Mesenchymal stem cell (in vitro differentiated cells and primary cell): ENCODE measurements at regions not wholly inside any gene's neighbourhood (a gene's known extent, or its start where the extent isn't known, plus 50 kb on each side); places are given as distances from the start of the nearest gene placed in this dataset.

Source experiments
- DNase-seq: peaks from one replicate; pipeline ENCODE4 v3.0.0-alpha.2; 2013
- H2AFZ ChIP-seq: one replicate; pipeline ENCODE4 v1.6.1; 2013; ENCODE audit warnings: low read depth, mild to moderate bottlenecking, control low read depth, inconsistent platforms, low read length, moderate library complexity
- H2AK5ac ChIP-seq: 2 replicates; pipeline ENCODE4 v1.6.1; 2013; ENCODE audit warnings: low read length, moderate library complexity, mild to moderate bottlenecking, inconsistent platforms; ENCODE audit not compliant: severe bottlenecking
- H2BK120ac ChIP-seq: one replicate; pipeline ENCODE4 v1.6.1; 2013; ENCODE audit warnings: low read depth, mild to moderate bottlenecking, inconsistent platforms, low read length, moderate library complexity
- H2BK12ac ChIP-seq, 2 experiments: one replicate each; pipeline ENCODE4 v1.6.1; 2013; ENCODE audit warnings: inconsistent platforms in 2 of 2, low read length in 2 of 2, mild to moderate bottlenecking in 2 of 2, moderate library complexity in 2 of 2, control low read depth in 1 of 2
- H2BK15ac ChIP-seq: one replicate; pipeline ENCODE4 v1.6.1; 2013; ENCODE audit warnings: mild to moderate bottlenecking, low read depth, inconsistent platforms; ENCODE audit not compliant: poor library complexity, severe bottlenecking
- H2BK5ac ChIP-seq: 2 replicates; pipeline ENCODE4 v1.6.1; 2013; ENCODE audit warnings: low read depth, mild to moderate bottlenecking, low read length, control low read depth, inconsistent platforms; ENCODE audit not compliant: poor library complexity, severe bottlenecking
- H3K14ac ChIP-seq, 2 experiments: one replicate each; pipeline ENCODE4 v1.6.1; 2013; ENCODE audit warnings: inconsistent platforms in 2 of 2, low read length in 2 of 2, control low read depth in 1 of 2, mild to moderate bottlenecking in 1 of 2, moderate library complexity in 1 of 2
- H3K18ac ChIP-seq, 2 experiments: one replicate each; pipeline ENCODE4 v1.6.1; 2013; ENCODE audit warnings: inconsistent platforms in 2 of 2, low read length in 2 of 2, control low read depth in 1 of 2, low read depth in 1 of 2, mild to moderate bottlenecking in 1 of 2
- H3K23ac ChIP-seq, 2 experiments: one replicate each; pipeline ENCODE4 v1.6.1; 2013; ENCODE audit warnings: inconsistent platforms in 2 of 2, low read length in 2 of 2, mild to moderate bottlenecking in 2 of 2, moderate library complexity in 2 of 2, control low read depth in 1 of 2
- H3K27ac ChIP-seq: 2 replicates; pipeline ENCODE4 v1.5.1; 2013; ENCODE audit warnings: mild to moderate bottlenecking, moderate library complexity, low read length, control low read depth, inconsistent platforms; ENCODE audit not compliant: poor library complexity, severe bottlenecking
- H3K27me3 ChIP-seq, 2 experiments: 2 replicates each; pipeline versions ENCODE4 v1.6.1 to v1.7.0; 2013; ENCODE audit warnings: low read length in 2 of 2, mild to moderate bottlenecking in 2 of 2, moderate library complexity in 2 of 2, control low read depth in 1 of 2, inconsistent platforms in 1 of 2; ENCODE audit not compliant: control insufficient read depth in 1 of 2, insufficient read depth in 1 of 2
- H3K36me3 ChIP-seq, 2 experiments: 2 replicates each; pipeline versions ENCODE4 v1.6.1 to v1.7.0; 2013; ENCODE audit warnings: low read length in 2 of 2, control low read depth in 1 of 2, inconsistent platforms in 1 of 2, low read depth in 1 of 2, mild to moderate bottlenecking in 1 of 2; ENCODE audit not compliant: insufficient read depth in 2 of 2, control insufficient read depth in 1 of 2
- H3K4ac ChIP-seq, 2 experiments: one replicate each; pipeline ENCODE4 v1.6.1; 2013; ENCODE audit warnings: inconsistent platforms in 2 of 2, low read length in 2 of 2, mild to moderate bottlenecking in 2 of 2, moderate library complexity in 2 of 2, control low read depth in 1 of 2, low read depth in 1 of 2
- H3K4me1 ChIP-seq: 2 replicates; pipeline ENCODE4 v1.6.1; 2013; ENCODE audit warnings: low read depth, low read length, control low read depth; ENCODE audit not compliant: control insufficient read depth, insufficient read depth
- H3K4me2 ChIP-seq: 2 replicates; pipeline ENCODE4 v1.6.1; 2013; ENCODE audit warnings: low read length, mild to moderate bottlenecking, inconsistent platforms; ENCODE audit not compliant: poor library complexity, severe bottlenecking
- H3K4me3 ChIP-seq, 2 experiments: 2 replicates each; pipeline versions ENCODE4 v1.5.1 to v1.7.0; 2013; ENCODE audit warnings: low read length in 2 of 2, mild to moderate bottlenecking in 2 of 2, control low read depth in 1 of 2, low read depth in 1 of 2; ENCODE audit not compliant: insufficient read depth in 1 of 2
- H3K79me1 ChIP-seq: replicated peaks from 2 replicates; pipeline ENCODE4 v1.6.1; 2013; ENCODE audit warnings: mild to moderate bottlenecking, control low read depth, low read length, inconsistent platforms; ENCODE audit not compliant: poor library complexity, severe bottlenecking
- H3K9ac ChIP-seq: 2 replicates; pipeline ENCODE4 v1.7.0; 2013; ENCODE audit warnings: mild to moderate bottlenecking, low read length, moderate library complexity
- H3K9me3 ChIP-seq: 2 replicates; pipeline ENCODE4 v1.7.0; 2013; ENCODE audit warnings: mild to moderate bottlenecking, low read length; ENCODE audit not compliant: control insufficient read depth
- H4K8ac ChIP-seq: one replicate; pipeline ENCODE4 v1.6.1; 2013; ENCODE audit warnings: inconsistent platforms, mild to moderate bottlenecking, low read length, moderate library complexity
- H4K91ac ChIP-seq: one replicate; pipeline ENCODE4 v1.6.1; 2013; ENCODE audit warnings: mild to moderate bottlenecking, low read length, inconsistent platforms
- WGBS: methylation state at CpG from one replicate; pipeline ENCODE4 v1.1.7; 2013; ENCODE audit warnings: mixed read lengths; 5-methylcytosine and 5-hydroxymethylcytosine counted together

- H3K4me1 ChIP-seq: no peaks in the 10 kb centered on the region
- no peak overlapping the region for H2BK5ac ChIP-seq
- H3K18ac ChIP-seq: no peak overlapping the region
- no peak overlapping the region for H2AFZ ChIP-seq
- no peak overlapping the region for H3K23ac ChIP-seq
- no peak overlapping the region for H3K4me2 ChIP-seq
- H2AK5ac ChIP-seq: no peak overlapping the region
- no peak overlapping the region for H3K9ac ChIP-seq
- H3K27ac ChIP-seq: no peak overlapping the region
- H2BK12ac ChIP-seq: no peak overlapping the region
- H3K36me3 ChIP-seq: no peaks in the 10 kb centered on the region
- H3K27me3 ChIP-seq: no peaks in the 10 kb centered on the region
- H3K4me3 ChIP-seq: no peak overlapping the region
- H3K9me3 ChIP-seq: no peaks in the 10 kb centered on the region
- DNase-seq: no peak
- no peak overlapping the region for H2BK120ac ChIP-seq
- no peak overlapping the region for H3K4ac ChIP-seq
- H4K91ac ChIP-seq: no peak overlapping the region
- no peak overlapping the region for H3K14ac ChIP-seq
- no peak overlapping the region for H4K8ac ChIP-seq
- no peaks in the 10 kb centered on the region for H3K79me1 ChIP-seq
- no peak overlapping the region for H2BK15ac ChIP-seq
Measured at GRCh38 chr7:85815526-85815925, 628.7 kb upstream of the SEMA3D start.

- no peak overlapping the region for H3K23ac ChIP-seq
- no peak overlapping the region for H2AFZ ChIP-seq
- no peak overlapping the region for H4K8ac ChIP-seq
- H3K27ac ChIP-seq: no peak overlapping the region
- H3K4me2 ChIP-seq: no peak overlapping the region
- no peak overlapping the region for H2BK5ac ChIP-seq
- H3K4me1 ChIP-seq: no peaks in the 10 kb centered on the region
- H2BK15ac ChIP-seq: no peak overlapping the region
- H3K79me1 ChIP-seq: no peaks in the 10 kb centered on the region
- H3K4ac ChIP-seq: no peak overlapping the region
- no peak overlapping the region for H2BK120ac ChIP-seq
- no peaks in the 10 kb centered on the region for H3K9me3 ChIP-seq
- H2BK12ac ChIP-seq: no peak overlapping the region
- H3K18ac ChIP-seq: no peak overlapping the region
- no peak overlapping the region for H2AK5ac ChIP-seq
- DNase-seq: no peak
- H3K4me3 ChIP-seq: no peak overlapping the region
- no peak overlapping the region for H4K91ac ChIP-seq
- H3K9ac ChIP-seq: no peak overlapping the region
- H3K36me3 ChIP-seq: no peaks in the 10 kb centered on the region
- no peak overlapping the region for H3K14ac ChIP-seq
- no peaks in the 10 kb centered on the region for H3K27me3 ChIP-seq
Measured at GRCh38 chr7:85806321-85806720, 619.5 kb upstream of the SEMA3D start.

DNA sequence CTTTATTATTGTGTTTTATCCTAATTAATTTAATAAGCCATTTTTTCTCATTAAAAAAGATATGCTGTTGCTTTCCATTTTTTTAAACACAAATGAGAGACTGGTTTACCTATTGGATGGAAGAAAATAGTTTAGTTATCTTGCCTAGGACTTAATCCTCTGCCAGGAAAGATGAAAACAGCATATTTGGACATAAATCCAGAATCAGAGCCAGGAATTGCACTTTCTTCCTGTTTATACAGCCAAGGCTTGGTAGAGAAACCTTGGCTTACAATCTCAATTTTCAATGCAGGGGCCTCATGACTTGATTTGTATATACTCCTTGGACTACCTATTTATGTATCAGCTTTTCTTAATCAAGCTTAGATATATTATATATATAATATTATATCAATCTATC is 618.8 kb upstream of the SEMA3D start:
- no peak overlapping the region for H3K4me3 ChIP-seq
- H3K23ac ChIP-seq: no peak overlapping the region
- no peak overlapping the region for H3K4ac ChIP-seq
- no peaks in the 10 kb centered on the region for H3K36me3 ChIP-seq
- H3K27me3 ChIP-seq: no peaks in the 10 kb centered on the region
- H2BK12ac ChIP-seq: no peak overlapping the region
- no peak overlapping the region for H3K14ac ChIP-seq
- H3K27ac ChIP-seq: no peak overlapping the region
- no peaks in the 10 kb centered on the region for H3K9me3 ChIP-seq
- no peaks in the 10 kb centered on the region for H3K4me1 ChIP-seq
- no peak overlapping the region for H2BK120ac ChIP-seq
- no peak overlapping the region for H2AFZ ChIP-seq
- no peak overlapping the region for H2BK5ac ChIP-seq
- no peak overlapping the region for H4K8ac ChIP-seq
- H2BK15ac ChIP-seq: no peak overlapping the region
- H3K18ac ChIP-seq: no peak overlapping the region
- no peak overlapping the region for H4K91ac ChIP-seq
- H3K79me1 ChIP-seq: no peaks in the 10 kb centered on the region
- H3K9ac ChIP-seq: no peak overlapping the region
- H2AK5ac ChIP-seq: no peak overlapping the region
- no peak overlapping the region for H3K4me2 ChIP-seq
- no peak for DNase-seq

GRCh38 chr7:85805249-85805648 is 618.4 kb upstream of the SEMA3D start:
- 86% methylated on average over 1 of the region's 3 CpGs for WGBS
- H2AFZ ChIP-seq: no peak overlapping the region
- no peaks in the 10 kb centered on the region for H3K9me3 ChIP-seq
- H3K4me1 ChIP-seq: no peaks in the 10 kb centered on the region
- no peak overlapping the region for H2AK5ac ChIP-seq
- no peaks in the 10 kb centered on the region for H3K79me1 ChIP-seq
- H3K14ac ChIP-seq: no peak overlapping the region
- no peak overlapping the region for H4K91ac ChIP-seq
- no peak overlapping the region for H3K4me2 ChIP-seq
- H3K9ac ChIP-seq: no peak overlapping the region
- H3K23ac ChIP-seq: no peak overlapping the region
- H2BK5ac ChIP-seq: no peak overlapping the region
- H3K36me3 ChIP-seq: no peaks in the 10 kb centered on the region
- H3K27ac ChIP-seq: no peak overlapping the region
- no peak overlapping the region for H2BK120ac ChIP-seq
- H3K4ac ChIP-seq: no peak overlapping the region
- no peak overlapping the region for H2BK12ac ChIP-seq
- H2BK15ac ChIP-seq: no peak overlapping the region
- no peaks in the 10 kb centered on the region for H3K27me3 ChIP-seq
- no peak overlapping the region for H4K8ac ChIP-seq
- DNase-seq: no peak
- no peak overlapping the region for H3K18ac ChIP-seq
- H3K4me3 ChIP-seq: no peak overlapping the region
